ENCODE measurements at regions not wholly inside any gene's neighbourhood (a gene's known extent, or its start where the extent isn't known, plus 50 kb on each side); places are given as distances from the start of the nearest gene placed in this dataset.

- TF ChIP-seq SMC3 (IDR thresholded peaks at IDR 0.05; ENCODE audit: low read depth, low read length), result no peak
- TF ChIP-seq ELK1 (IDR thresholded peaks at IDR 0.05; ENCODE audit: borderline replicate concordance, low read depth, low read length), result no peak
- TF ChIP-seq CTCF (conservative IDR thresholded peaks at IDR 0.05; ENCODE audit: low read depth, low read length), result no peak
- no peak for TF ChIP-seq MAZ (IDR thresholded peaks at IDR 0.05; ENCODE audit: borderline replicate concordance, low read depth, low read length)
- TF ChIP-seq CEBPB (IDR thresholded peaks at IDR 0.05; ENCODE audit: low read depth, low read length), result no peak
- no peak for TF ChIP-seq MXI1 (IDR thresholded peaks at IDR 0.05; ENCODE audit: borderline replicate concordance, low read depth, low read length)
- no peak for TF ChIP-seq RFX5 (IDR thresholded peaks at IDR 0.05; ENCODE audit: low read depth, low read length)
- TF ChIP-seq RCOR1 (IDR thresholded peaks at IDR 0.05; ENCODE audit: insufficient replicate concordance, low read length), result no peak
- TF ChIP-seq MAFK (IDR thresholded peaks at IDR 0.05; ENCODE audit: low read depth, low read length), result no peak
- no peak for TF ChIP-seq CHD1 (IDR thresholded peaks at IDR 0.05; ENCODE audit: low read depth, low read length)
- TF ChIP-seq BHLHE40 (IDR thresholded peaks at IDR 0.05; ENCODE audit: low read depth, low read length), result no peak
- no peak for TF ChIP-seq FOS (IDR thresholded peaks at IDR 0.05; ENCODE audit: low read depth, low read length)
- no peak for TF ChIP-seq USF2 (IDR thresholded peaks at IDR 0.05; ENCODE audit: low read depth, low read length)
- no peak for TF ChIP-seq NFE2L2 (IDR thresholded peaks at IDR 0.05; ENCODE audit: low read depth, low read length)
- TF ChIP-seq POLR2A (IDR thresholded peaks at IDR 0.05; ENCODE audit: low read depth, low read length), result no peak
- TF ChIP-seq RAD21 (IDR thresholded peaks at IDR 0.05; ENCODE audit: low read length), result no peak
- Histone ChIP-seq H4K20me1 (ENCODE audit: insufficient read depth, low read length) (no peaks in the 10 kb centered on the region), H3K4ac (ENCODE audit: low read depth, low read length) (no peak overlapping the region), H3K9ac (ENCODE audit: low read depth, low read length) (no peak overlapping the region), H3K27me3 (ENCODE audit: control insufficient read depth, insufficient read depth, low read length) (no peaks in the 10 kb centered on the region), H2BK20ac (ENCODE audit: low read depth, low read length) (no peak overlapping the region), H2BK15ac (ENCODE audit: low read depth, low read length) (no peak overlapping the region), H3K4me3 (ENCODE audit: insufficient read depth, low read depth, low read length) (no peak overlapping the region), H3K9me1 (ENCODE audit: insufficient read depth, low read length) (peaks cover 2% of the 10 kb centered on the region; the same call in 1 of the 2 replicates), H4K8ac (ENCODE audit: low read depth in 2 of 2, low read length in 2 of 2) (no peak overlapping the region), H3K14ac (replicated peaks; ENCODE audit: low read depth, low read length) (no peak overlapping the region), H3K56ac (ENCODE audit: extremely low read depth, insufficient read depth, low read length) (no peak overlapping the region), H2AK9ac (replicated peaks; ENCODE audit: low read depth, low read length, poor library complexity) (no peak overlapping the region), H3K36me3 (ENCODE audit: control insufficient read depth, insufficient read depth, low read length) (no peaks in the 10 kb centered on the region), H3K18ac (ENCODE audit: low read depth, low read length) (no peak overlapping the region), H3K79me1 (ENCODE audit: low read depth in 1 of 2, low read length in 2 of 2) (no peaks in the 10 kb centered on the region), H2AFZ (replicated peaks; ENCODE audit: low read length, poor library complexity) (no peak overlapping the region), H3K27ac (ENCODE audit: insufficient read depth, low read length) (no peak overlapping the region), H3K4me2 (ENCODE audit: low read depth, low read length) (no peak overlapping the region), H2BK120ac (ENCODE audit: low read depth, low read length) (no peak overlapping the region), H2AK5ac (ENCODE audit: low read depth, low read length) (no peak overlapping the region), H4K5ac (ENCODE audit: low read depth, low read length) (no peak overlapping the region), H2BK5ac (ENCODE audit: low read depth, low read length, poor library complexity, severe bottlenecking) (no peak overlapping the region), H3K4me1 (ENCODE audit: control insufficient read depth, insufficient read depth, low read length) (peaks cover 2% of the 10 kb centered on the region; the same call in 1 of the 2 replicates), H3K23ac (ENCODE audit: low read depth, low read length) (no peak overlapping the region), H4K91ac (ENCODE audit: insufficient read depth, low read depth, low read length) (no peak overlapping the region), H3K9me3 (ENCODE audit: control insufficient read depth, insufficient read depth, low read length) (no peaks in the 10 kb centered on the region)
- dilution Hi-C loops (cut with HindIII; ENCODE audit: low sequenced_read_pairs, unreplicated experiment), result no loop called here
- ATAC-seq (ENCODE audit: low read depth) (no peak), DNase-seq (no peak)
- ChIA-PET CTCF (no interaction called here), POLR2A (ENCODE audit: unreplicated experiment) (no interaction called here)
- BruUV-seq (replicated peaks), result no TSS peak
- WGBS, 2 experiments (ENCODE audit: extremely low coverage in 2 of 2, insufficient read length in 1 of 2), result no CpG with 5 or more reads among the region's 2 CpGs
- in situ Hi-C loops (cut with MboI; ENCODE audit: low sequenced_read_pairs), result no loop called here
- intact Hi-C loops (cut with micrococcal nuclease), result loop anchor here (5.0 kb wide), 1 partner anchor 371 kb away; no protein-coding TSS in a partner anchor
These were observed 285.3 kb upstream of the TGFBR2 start for GRCh38 chr3:30321065-30321464.

Measured in IMR-90 (cell line).